ENCODE measurements at regions not wholly inside any gene's neighbourhood (a gene's known extent, or its start where the extent isn't known, plus 50 kb on each side); places are given as distances from the start of the nearest gene placed in this dataset.
"Not testable (repeated sequence)": the region's sequence is repeated elsewhere in the genome, so short reads cannot be mapped to it uniquely, and the experiment has no call there.

DNA sequence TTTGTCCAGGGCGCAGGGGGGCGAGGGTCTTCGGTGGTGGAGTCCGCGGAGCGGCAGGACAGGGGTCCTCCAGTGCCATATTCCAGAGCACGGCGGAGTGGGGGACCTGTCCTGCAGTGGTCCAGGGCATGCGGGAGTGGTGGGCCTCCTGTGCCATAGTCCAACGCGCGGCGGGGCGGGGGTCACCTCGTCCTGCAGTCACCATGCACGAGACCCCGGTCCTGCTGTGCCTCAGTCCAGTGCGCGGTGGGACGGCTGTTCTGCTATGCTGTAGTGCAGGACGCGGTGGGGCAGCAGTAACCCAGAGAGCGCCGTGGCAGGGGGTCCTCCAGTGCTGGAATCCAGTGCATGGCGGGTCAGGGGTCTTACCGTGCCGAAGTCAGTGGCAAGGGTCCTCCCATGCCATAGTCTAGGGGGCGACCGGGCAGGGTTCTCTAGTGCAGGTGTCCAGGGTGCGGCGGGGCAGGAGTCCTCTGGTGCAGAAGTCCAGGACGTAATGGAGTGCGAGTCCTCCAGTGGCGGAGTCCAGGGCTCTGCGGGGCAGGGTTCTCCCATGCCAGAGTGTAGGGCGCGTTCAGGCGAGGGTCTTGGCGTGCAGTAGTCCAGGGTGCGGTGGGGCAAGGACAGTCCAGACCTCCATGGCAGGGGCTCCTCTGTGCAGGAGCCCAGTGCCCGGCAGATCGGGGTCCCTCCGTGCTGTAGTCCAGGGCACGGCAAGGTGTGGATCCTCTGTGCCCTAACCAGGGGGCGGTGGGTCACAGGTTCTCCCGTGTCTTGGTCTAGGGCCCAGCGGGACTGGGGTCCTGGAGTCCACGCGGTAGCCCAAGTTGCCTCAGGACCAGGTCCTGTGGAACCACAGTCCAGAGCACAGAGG, 130.4 kb downstream of the CCDC74A start:
- no peak overlapping the region for H3K27ac ChIP-seq
- no peaks in the 10 kb centered on the region for H3K27me3 ChIP-seq
- H3K4me3 ChIP-seq = no peak overlapping the region
- H3K36me3 ChIP-seq = no peaks in the 10 kb centered on the region
- peaks cover 0 to 26% (median 17%) of the 10 kb centered on the region in 11 experiments; a peak in 18 of 22 replicates for H3K9me3 ChIP-seq (replicated peaks in 1 of 11)
- no peaks in the 10 kb centered on the region for H3K4me1 ChIP-seq
- H4K20me1 ChIP-seq = no peaks in the 10 kb centered on the region
- no peak overlapping the region for H3K9ac ChIP-seq
- H3K4me2 ChIP-seq = no peak overlapping the region
- no peak for TF ChIP-seq Cebpa-rat (IDR thresholded peaks at IDR 0.05)

DNA sequence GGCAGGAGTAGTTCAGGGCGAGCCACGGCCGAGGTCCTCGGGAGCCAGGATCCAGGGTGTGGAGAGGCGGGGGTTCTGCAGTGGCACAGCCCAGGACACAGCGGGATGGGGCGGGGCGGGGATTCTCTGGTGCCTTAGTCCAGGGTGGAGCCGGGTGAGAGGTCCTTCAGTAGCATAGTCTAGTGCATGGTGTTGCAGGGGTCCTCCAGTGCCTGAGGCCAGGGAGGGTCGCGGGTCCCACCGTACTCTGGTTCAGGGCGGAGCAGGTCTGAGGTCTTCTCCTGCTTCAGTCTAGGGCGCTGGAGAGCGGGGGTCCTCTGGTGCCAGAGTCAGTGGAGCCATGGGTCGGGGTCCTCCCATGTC, 131.1 kb downstream of the CCDC74A start:
- H3K4me3 ChIP-seq = no peak overlapping the region
- H3K36me3 ChIP-seq = no peaks in the 10 kb centered on the region
- H3K27ac ChIP-seq = no peak overlapping the region
- H3K4me1 ChIP-seq = no peaks in the 10 kb centered on the region
- no peak overlapping the region for H3K9ac ChIP-seq
- H3K27me3 ChIP-seq = no peaks in the 10 kb centered on the region
- no peak overlapping the region for H3K4me2 ChIP-seq
- TF ChIP-seq Cebpa-rat (IDR thresholded peaks at IDR 0.05) = no peak
- H4K20me1 ChIP-seq = no peaks in the 10 kb centered on the region
- H3K9me3 ChIP-seq (replicated peaks in 1 of 11) = peaks cover 0 to 26% (median 17%) of the 10 kb centered on the region in 11 experiments; a peak in 18 of 22 replicates

DNA sequence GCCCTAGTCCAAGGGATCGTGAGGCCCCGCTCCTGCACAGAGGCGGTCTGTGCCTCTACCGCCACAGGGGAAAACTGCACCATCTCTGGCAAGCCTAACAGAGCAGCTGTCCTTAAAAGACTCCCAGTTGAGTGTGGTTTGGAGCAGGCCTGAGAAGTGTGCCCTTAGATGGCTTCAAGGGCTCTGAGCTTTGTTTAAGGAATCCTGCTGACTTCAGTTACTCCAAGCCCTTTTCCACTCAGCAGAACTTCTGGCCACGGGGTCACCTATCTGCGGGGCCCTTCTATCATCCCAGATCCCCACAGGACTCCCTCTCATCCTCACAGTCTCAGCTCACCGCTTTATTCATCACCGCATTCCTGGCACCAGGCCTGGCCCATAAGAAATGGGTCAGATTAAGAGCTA, 131.5 kb downstream of the CCDC74A start:
- Histone ChIP-seq H3K4me2 (no peak overlapping the region), H3K4me3 (no peak overlapping the region), H3K27ac (no peak overlapping the region), H3K9me3 (replicated peaks in 1 of 11) (peaks cover 0 to 26% (median 17%) of the 10 kb centered on the region in 11 experiments; a peak in 18 of 22 replicates), H3K27me3 (no peaks in the 10 kb centered on the region), H3K36me3 (no peaks in the 10 kb centered on the region), H3K9ac (no peak overlapping the region), H3K4me1 (no peaks in the 10 kb centered on the region), H4K20me1 (no peaks in the 10 kb centered on the region)
- TF ChIP-seq Cebpa-rat (IDR thresholded peaks at IDR 0.05) = no peak

DNA sequence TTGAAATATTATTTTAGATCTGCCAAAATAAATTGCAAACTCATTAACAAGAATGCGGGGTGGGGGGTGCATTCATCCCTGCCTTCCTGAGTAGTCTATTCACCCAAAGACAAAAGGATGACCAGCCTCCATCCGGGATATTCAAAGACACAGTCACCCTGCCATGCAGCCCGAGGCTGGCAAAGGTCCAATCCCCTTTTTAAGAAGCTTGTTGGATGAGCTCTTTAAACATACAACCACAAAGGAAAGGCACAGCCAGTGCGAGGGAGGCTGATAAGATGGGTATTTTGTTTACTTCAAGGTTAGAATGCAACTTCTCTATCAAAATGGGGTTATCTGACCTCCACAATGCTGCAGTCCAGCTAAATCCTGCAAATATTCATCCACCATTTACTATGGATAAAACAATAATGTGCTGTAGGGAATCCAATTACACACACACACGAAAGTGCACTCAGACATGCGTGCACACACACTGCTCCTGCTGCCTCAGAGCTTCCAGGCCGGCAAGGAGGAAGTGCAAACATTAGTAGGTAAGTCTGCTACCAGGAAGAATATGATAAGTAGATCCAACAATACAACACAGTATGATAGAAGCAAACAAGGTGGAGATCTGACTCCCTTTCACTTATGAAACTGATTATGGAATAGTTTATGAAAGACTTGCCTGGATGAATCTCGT, 133.6 kb downstream of the CCDC74A start:
- not testable (repeated sequence) for H3K36me3 ChIP-seq, H3K4me3 ChIP-seq, H3K4me2 ChIP-seq, H4K20me1 ChIP-seq, H3K27me3 ChIP-seq, H3K9ac ChIP-seq, H3K27ac ChIP-seq
- peaks cover 0 to 13% (median 0%) of the 10 kb centered on the region in 10 experiments; a peak in 4 of 20 replicates for H3K4me1 ChIP-seq
- peaks cover 0 to 26% (median 17%) of the 10 kb centered on the region in 11 experiments; a peak in 18 of 22 replicates for H3K9me3 ChIP-seq (replicated peaks in 1 of 11)

DNA sequence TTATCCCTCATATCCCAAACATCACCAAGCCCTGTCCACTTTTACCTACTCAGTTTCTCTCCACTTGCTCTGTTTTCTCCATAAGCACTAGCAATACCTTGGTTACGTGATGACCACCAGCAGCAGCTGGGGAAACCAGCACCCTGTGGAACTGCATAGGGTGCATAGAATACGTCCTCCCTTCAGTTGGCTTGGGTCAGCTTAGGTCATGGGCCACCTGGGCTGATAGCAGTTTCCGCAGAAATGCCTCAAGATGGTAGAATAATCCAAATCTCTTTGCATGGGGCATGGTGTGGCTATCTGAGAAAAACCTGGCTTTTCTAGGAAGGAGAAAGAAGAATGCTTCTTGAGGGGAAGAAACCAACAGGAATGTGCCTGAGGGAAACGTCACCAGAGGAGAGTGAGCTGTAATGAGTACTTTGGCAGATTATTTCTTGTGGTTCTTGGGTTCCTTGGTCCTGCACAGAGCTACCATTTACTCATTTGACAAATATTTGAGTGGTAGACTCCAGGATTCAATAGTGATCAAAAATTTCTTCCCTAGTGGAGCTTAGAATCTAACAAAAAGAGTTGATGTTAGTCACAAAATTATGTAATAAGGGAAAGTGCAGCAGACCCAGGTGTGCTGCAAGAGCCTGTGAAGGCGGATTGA, 134.3 kb downstream of the CCDC74A start:
- not testable (repeated sequence) for H3K27me3 ChIP-seq, H3K9ac ChIP-seq, H4K20me1 ChIP-seq, H3K36me3 ChIP-seq, H3K27ac ChIP-seq, H3K4me2 ChIP-seq, H3K4me3 ChIP-seq
- peaks cover 0 to 22% (median 17%) of the 10 kb centered on the region in 11 experiments; a peak in 18 of 22 replicates for H3K9me3 ChIP-seq (replicated peaks in 1 of 11)
- H3K4me1 ChIP-seq = peaks cover 0 to 19% (median 0%) of the 10 kb centered on the region in 10 experiments; a peak in 4 of 20 replicates

DNA sequence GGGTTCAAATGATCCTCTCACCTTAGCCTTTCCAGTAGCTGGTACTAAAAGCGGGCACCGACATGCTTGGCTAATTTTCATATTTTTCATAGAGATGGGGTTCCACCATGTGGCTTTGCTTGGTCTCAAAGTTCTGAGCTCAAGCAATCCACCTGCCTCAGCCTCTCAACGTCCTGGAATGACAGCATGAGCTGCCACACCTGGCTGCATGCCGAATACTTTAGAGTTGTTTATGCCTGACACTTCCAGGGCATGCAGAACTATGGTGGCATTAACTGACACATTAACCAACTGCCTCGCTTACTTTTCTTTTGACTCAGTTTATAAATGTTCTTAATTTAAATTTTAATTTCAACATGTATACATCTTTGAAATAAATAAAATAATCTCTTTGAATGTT, 135.8 kb downstream of the CCDC74A start:
- not testable (repeated sequence) for H3K36me3 ChIP-seq, H4K20me1 ChIP-seq, H3K4me2 ChIP-seq, H3K4me3 ChIP-seq, H3K27me3 ChIP-seq, H3K9ac ChIP-seq, H3K27ac ChIP-seq
- Histone ChIP-seq H3K9me3 (replicated peaks in 1 of 11) (peaks cover 5 to 15% (median 9%) of the 10 kb centered on the region in 11 experiments; a peak in 19 of 22 replicates), H3K4me1 (peaks cover 3 to 31% (median 6%) of the 10 kb centered on the region in 10 experiments; a peak in 15 of 20 replicates)

DNA sequence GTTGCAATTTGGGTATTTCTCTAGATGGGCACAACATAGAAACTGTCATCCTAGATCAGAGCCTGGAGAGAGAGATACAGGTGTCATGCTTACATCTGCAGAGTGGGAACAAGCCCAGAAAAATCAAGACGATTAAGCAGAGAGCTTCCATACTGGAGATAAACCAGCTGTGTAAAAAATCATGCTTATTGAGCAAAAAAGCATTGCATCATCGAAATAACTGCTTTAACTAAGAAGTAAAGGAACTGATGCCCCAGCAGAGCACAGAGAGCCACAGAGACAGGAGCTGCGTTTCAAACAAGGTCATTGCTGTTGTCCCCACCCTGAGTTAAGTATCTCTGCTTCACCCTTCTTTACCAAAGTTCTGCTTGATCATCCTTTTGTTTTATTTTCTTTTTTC, 138.0 kb downstream of the CCDC74A start:
- Histone ChIP-seq H3K9me3 (replicated peaks in 1 of 11) (peaks cover 0 to 19% (median 11%) of the 10 kb centered on the region in 11 experiments; a peak in 15 of 22 replicates), H3K4me1 (peaks cover 14 to 50% (median 18%) of the 10 kb centered on the region in 10 experiments; a peak in 18 of 20 replicates), H3K4me2 (peak overlapping the region in 2 of 11 experiments; percentile 49 to 57; a peak in 4 of 22 replicates), H3K27ac (peak overlapping the region in 1 of 11 experiments; percentile 20; a peak in 1 of 22 replicates)
- TF ChIP-seq Cebpa-rat (IDR thresholded peaks at IDR 0.05) = 0 out of 22 replicates have a peak, but pooled peaks of 1 of the 11 experiments have one; percentile 19
- not testable (repeated sequence) for H3K9ac ChIP-seq, H3K36me3 ChIP-seq, H4K20me1 ChIP-seq, H3K27me3 ChIP-seq, H3K4me3 ChIP-seq

DNA sequence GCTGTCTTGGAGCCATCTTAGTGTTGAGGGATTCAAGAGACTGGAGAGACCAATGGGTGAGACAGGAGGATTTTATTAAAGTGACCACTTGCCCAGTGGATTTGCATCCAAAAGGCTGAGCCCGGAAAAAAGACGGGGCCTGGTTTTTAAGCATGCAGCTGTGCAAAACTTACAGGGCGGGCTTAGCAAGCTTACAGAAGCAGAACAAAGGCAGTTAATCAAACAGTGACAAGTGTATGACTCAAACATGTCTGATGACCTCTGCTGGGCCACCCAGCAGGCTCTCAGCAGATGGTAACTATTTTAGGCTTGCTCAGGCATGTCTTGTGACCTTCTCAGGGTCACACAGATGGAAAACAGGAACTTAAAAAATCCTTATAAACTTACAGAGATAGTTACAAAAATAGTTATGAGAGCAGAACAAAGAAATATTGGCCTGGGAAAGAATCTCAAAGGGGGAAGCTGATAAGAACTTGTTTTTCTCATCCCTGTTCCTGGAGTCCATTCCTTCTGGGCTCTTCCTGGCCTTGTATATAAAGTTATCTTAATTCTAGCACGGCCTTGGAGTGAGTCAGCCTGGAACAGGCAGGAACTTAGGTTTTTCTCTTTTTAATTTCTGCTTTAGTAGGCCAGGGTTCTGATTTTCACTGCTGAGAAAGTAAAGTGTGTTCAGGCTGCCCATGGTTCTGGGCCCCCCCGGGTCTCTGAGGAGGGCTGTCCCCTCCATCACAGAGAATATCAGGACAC, 141.3 kb downstream of the CCDC74A start:
- H4K20me1 ChIP-seq, H3K36me3 ChIP-seq: not testable (repeated sequence)
- Histone ChIP-seq H3K9ac (peak overlapping the region in 10 of 11 experiments; percentile 57 to 88 (median 78); a peak in 18 of 22 replicates), H3K4me3 (0 out of 20 replicates have a peak overlapping the region, but pooled peaks of 1 of the 10 experiments have one; percentile 10), H3K9me3 (replicated peaks in 1 of 11) (peaks cover 0 to 29% (median 11%) of the 10 kb centered on the region in 11 experiments; a peak in 17 of 22 replicates), H3K27me3 (peaks cover 0 to 11% (median 5%) of the 10 kb centered on the region in 11 experiments; a peak in 7 of 22 replicates), H3K27ac (peak overlapping the region; percentile 72 to 98 (median 93)), H3K4me2 (peak overlapping the region; percentile 14 to 92 (median 66); a peak in 18 of 22 replicates), H3K4me1 (peaks cover 16 to 60% (median 25%) of the 10 kb centered on the region in 10 experiments; a peak in 18 of 20 replicates)

DNA sequence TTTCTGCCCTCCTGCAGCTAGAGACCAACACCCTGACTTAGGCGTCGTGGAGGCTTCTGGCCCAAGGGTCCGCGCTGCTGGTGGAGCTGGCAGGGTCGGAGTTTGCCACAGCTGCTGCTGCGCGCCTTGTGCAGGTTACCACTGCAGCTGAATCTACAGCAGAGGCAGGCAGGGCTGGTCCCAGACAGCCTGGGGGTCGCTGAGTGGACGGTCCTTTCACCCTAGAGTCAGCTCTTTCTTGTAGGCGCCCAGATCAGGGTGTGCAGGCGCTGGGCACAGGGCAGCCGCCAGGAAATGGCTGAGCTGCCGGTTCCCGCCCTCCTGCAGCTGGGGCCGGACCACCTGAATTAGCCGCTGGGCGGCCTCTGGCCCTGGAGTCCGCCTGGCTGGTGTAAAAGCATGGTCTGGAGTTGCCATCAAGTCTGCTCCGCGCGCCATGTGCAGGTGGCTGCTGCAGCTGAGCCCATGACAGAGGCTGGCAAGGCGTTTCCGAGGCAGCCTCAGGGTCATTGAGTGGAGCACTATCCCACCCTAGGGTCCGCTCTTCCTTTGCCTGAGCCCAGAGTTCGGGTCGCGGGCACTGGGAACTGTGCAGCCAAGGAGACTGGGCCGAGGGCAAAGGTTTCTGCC, 144.3 kb downstream of the CCDC74A start:
- H3K4me2 ChIP-seq = peak overlapping the region in 3 of 11 experiments; percentile 6 to 79 (median 61); a peak in 2 of 22 replicates
- not testable (repeated sequence) for H3K27ac ChIP-seq, H3K9ac ChIP-seq, H3K36me3 ChIP-seq, H3K4me3 ChIP-seq, H4K20me1 ChIP-seq
- H3K4me1 ChIP-seq = peaks cover 16 to 45% (median 25%) of the 10 kb centered on the region in 10 experiments; a peak in 18 of 20 replicates
- H3K27me3 ChIP-seq = peaks cover 0 to 11% (median 5%) of the 10 kb centered on the region in 11 experiments; a peak in 7 of 22 replicates
- H3K9me3 ChIP-seq (replicated peaks in 1 of 11) = peaks cover 0 to 30% (median 11%) of the 10 kb centered on the region in 11 experiments; a peak in 17 of 22 replicates

DNA sequence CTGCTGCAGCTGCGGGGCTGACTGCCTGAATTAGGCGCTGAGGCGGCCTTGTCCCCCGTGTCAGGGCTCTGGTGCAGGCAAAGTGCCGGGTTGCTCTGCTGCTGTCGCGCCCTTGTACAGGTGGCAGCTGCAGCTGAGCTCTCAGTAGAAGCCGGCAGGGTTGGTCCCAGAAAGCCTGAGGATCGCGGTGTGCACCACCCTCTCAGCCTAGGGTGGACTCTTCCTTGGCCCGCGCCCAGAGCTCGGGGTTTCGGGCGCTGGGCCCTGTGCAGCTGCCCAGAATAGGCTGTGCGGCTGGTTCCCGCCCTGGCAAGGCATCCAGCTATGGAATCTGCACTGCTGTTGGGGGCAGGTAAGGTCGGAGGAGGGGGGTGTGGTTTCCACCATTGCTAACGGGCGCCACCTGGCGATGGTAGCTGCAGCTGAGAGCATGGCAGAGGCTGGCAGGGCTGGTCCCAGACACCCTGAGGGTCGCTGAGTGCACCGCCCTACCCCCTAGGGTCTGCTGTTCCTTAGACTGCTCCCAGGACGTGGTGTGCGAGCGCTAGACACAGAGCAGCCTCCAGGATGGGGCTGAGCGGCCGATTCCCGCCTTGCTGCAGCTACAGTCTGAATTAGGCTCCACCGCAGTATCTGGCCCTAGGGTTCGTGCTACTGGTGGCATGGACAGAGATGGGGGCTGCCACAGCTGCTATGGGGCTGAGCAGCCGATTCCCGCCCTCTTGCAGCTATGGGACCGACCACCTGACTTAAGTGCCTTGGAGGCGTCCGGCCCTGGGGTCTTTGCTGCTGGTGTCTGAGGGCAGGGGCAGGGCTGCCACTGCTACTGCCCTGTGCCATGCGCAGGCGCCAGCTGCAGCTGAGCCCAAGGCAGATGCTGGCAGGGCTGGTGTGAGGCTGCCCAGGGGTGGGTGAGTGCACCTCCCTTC, 145.0 kb downstream of the CCDC74A start:
- H3K27ac ChIP-seq, H4K20me1 ChIP-seq, H3K4me3 ChIP-seq, H3K9ac ChIP-seq, H3K36me3 ChIP-seq: not testable (repeated sequence)
- Histone ChIP-seq H3K4me1 (peaks cover 17 to 41% (median 25%) of the 10 kb centered on the region in 10 experiments; a peak in 18 of 20 replicates), H3K9me3 (replicated peaks in 1 of 11) (peaks cover 0 to 30% (median 10%) of the 10 kb centered on the region in 11 experiments; a peak in 17 of 22 replicates), H3K4me2 (peak overlapping the region in 7 of 11 experiments; percentile 15 to 79 (median 61); a peak in 11 of 22 replicates), H3K27me3 (peaks cover 0 to 11% (median 5%) of the 10 kb centered on the region in 11 experiments; a peak in 7 of 22 replicates)

Data from BLaER1 treated with 17β-estradiol and CSF1 and Interleukin-3, amounts not matched to agents 10 nM and 100 nM (cell line).